ENCODE measurements at regions not wholly inside any gene's neighbourhood (a gene's known extent, or its start where the extent isn't known, plus 50 kb on each side); places are given as distances from the start of the nearest gene placed in this dataset.

DNA sequence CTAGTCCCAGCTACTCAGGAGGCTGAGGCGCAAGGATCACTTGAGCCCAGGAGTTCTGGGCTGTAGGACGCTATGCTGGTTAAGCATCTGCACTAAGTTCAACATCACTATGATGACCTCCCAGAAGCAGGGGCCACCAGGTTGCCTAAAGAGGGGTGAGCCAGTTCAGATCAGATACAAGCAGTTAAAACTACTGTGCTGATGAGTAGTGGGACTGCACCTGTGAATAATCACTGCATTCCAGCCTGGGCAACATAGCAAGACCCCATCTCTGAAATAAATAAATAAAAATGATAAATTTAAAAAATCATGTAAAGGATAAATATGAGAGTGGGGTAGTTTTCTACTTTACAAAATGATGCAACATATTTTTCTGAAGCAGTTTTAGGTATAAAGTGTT, 106.5 kb downstream of the TMEM170B start:
- Histone ChIP-seq H2AK5ac (ENCODE audit: low read depth, low read length) (no peak overlapping the region; the same call in 1 of the 2 replicates), H2AFZ (replicated peaks; ENCODE audit: low read length, poor library complexity) (no peak overlapping the region), H2AK9ac (replicated peaks; ENCODE audit: low read depth, low read length, poor library complexity) (no peak overlapping the region), H3K9me3 (ENCODE audit: control insufficient read depth, insufficient read depth, low read length) (no peaks in the 10 kb centered on the region), H3K18ac (ENCODE audit: low read depth, low read length) (0 out of 2 replicates have a peak overlapping the region, but pooled peaks have one; percentile 23), H3K14ac (replicated peaks; ENCODE audit: low read depth, low read length) (no peak overlapping the region), H2BK5ac (ENCODE audit: low read depth, low read length, poor library complexity, severe bottlenecking) (no peak overlapping the region), H3K4ac (ENCODE audit: low read depth, low read length) (no peak overlapping the region), H3K4me1 (ENCODE audit: control insufficient read depth, insufficient read depth, low read length) (peaks cover 11% of the 10 kb centered on the region), H3K27me3 (ENCODE audit: control insufficient read depth, insufficient read depth, low read length) (no peaks in the 10 kb centered on the region), H3K23ac (ENCODE audit: low read depth, low read length) (no peak overlapping the region), H2BK120ac (ENCODE audit: low read depth, low read length) (0 out of 2 replicates have a peak overlapping the region, but pooled peaks have one; percentile 15), H2BK15ac (ENCODE audit: low read depth, low read length) (no peak overlapping the region), H4K20me1 (ENCODE audit: insufficient read depth, low read length) (no peaks in the 10 kb centered on the region), H3K79me1 (ENCODE audit: low read depth in 1 of 2, low read length in 2 of 2) (no peaks in the 10 kb centered on the region), H4K91ac (ENCODE audit: insufficient read depth, low read depth, low read length) (no peak overlapping the region), H3K9me1 (ENCODE audit: insufficient read depth, low read length) (no peaks in the 10 kb centered on the region), H3K27ac (ENCODE audit: insufficient read depth, low read length) (no peak overlapping the region), H4K5ac (ENCODE audit: low read depth, low read length) (no peak overlapping the region), H3K4me2 (ENCODE audit: low read depth, low read length) (no peak overlapping the region), H3K36me3 (ENCODE audit: control insufficient read depth, insufficient read depth, low read length) (no peaks in the 10 kb centered on the region), H4K8ac (ENCODE audit: low read depth in 2 of 2, low read length in 2 of 2) (no peak overlapping the region), H2BK20ac (ENCODE audit: low read depth, low read length) (no peak overlapping the region), H3K4me3 (ENCODE audit: insufficient read depth, low read depth, low read length) (no peak overlapping the region), H3K9ac (ENCODE audit: low read depth, low read length) (no peak overlapping the region), H3K56ac (ENCODE audit: extremely low read depth, insufficient read depth, low read length) (no peak overlapping the region)
- WGBS, 2 experiments (ENCODE audit: extremely low coverage in 2 of 2, insufficient read length in 1 of 2), result no CpG with 5 or more reads among the region's 2 CpGs
- ATAC-seq (ENCODE audit: low read depth) (no peak), DNase-seq (no peak)
- intact Hi-C loops (cut with micrococcal nuclease) (no loop called here), dilution Hi-C loops (cut with HindIII; ENCODE audit: low sequenced_read_pairs, unreplicated experiment) (no loop called here), in situ Hi-C loops (cut with MboI; ENCODE audit: low sequenced_read_pairs) (no loop called here)
- BruUV-seq (replicated peaks), result no TSS peak
- no peak for TF ChIP-seq FOS (IDR thresholded peaks at IDR 0.05; ENCODE audit: low read depth, low read length)
- TF ChIP-seq CEBPB (IDR thresholded peaks at IDR 0.05; ENCODE audit: low read depth, low read length), result no peak
- no peak for TF ChIP-seq MAZ (IDR thresholded peaks at IDR 0.05; ENCODE audit: borderline replicate concordance, low read depth, low read length)
- no peak for TF ChIP-seq RFX5 (IDR thresholded peaks at IDR 0.05; ENCODE audit: low read depth, low read length)
- no peak for TF ChIP-seq MXI1 (IDR thresholded peaks at IDR 0.05; ENCODE audit: borderline replicate concordance, low read depth, low read length)
- TF ChIP-seq RCOR1 (IDR thresholded peaks at IDR 0.05; ENCODE audit: insufficient replicate concordance, low read length), result no peak
- TF ChIP-seq, protein P1, sequence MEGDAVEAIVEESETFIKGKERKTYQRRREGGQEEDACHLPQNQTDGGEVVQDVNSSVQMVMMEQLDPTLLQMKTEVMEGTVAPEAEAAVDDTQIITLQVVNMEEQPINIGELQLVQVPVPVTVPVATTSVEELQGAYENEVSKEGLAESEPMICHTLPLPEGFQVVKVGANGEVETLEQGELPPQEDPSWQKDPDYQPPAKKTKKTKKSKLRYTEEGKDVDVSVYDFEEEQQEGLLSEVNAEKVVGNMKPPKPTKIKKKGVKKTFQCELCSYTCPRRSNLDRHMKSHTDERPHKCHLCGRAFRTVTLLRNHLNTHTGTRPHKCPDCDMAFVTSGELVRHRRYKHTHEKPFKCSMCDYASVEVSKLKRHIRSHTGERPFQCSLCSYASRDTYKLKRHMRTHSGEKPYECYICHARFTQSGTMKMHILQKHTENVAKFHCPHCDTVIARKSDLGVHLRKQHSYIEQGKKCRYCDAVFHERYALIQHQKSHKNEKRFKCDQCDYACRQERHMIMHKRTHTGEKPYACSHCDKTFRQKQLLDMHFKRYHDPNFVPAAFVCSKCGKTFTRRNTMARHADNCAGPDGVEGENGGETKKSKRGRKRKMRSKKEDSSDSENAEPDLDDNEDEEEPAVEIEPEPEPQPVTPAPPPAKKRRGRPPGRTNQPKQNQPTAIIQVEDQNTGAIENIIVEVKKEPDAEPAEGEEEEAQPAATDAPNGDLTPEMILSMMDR (conservative IDR thresholded peaks at IDR 0.05; ENCODE audit: low read depth, low read length), result no peak
- TF ChIP-seq, protein P2, sequence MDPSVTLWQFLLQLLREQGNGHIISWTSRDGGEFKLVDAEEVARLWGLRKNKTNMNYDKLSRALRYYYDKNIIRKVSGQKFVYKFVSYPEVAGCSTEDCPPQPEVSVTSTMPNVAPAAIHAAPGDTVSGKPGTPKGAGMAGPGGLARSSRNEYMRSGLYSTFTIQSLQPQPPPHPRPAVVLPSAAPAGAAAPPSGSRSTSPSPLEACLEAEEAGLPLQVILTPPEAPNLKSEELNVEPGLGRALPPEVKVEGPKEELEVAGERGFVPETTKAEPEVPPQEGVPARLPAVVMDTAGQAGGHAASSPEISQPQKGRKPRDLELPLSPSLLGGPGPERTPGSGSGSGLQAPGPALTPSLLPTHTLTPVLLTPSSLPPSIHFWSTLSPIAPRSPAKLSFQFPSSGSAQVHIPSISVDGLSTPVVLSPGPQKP (IDR thresholded peaks at IDR 0.05; ENCODE audit: borderline replicate concordance, low read depth, low read length), result no peak
- TF ChIP-seq MAFK (IDR thresholded peaks at IDR 0.05; ENCODE audit: low read depth, low read length), result no peak
- TF ChIP-seq POLR2A (IDR thresholded peaks at IDR 0.05; ENCODE audit: low read depth, low read length), result no peak
- no peak for TF ChIP-seq SMC3 (IDR thresholded peaks at IDR 0.05; ENCODE audit: low read depth, low read length)
- no peak for TF ChIP-seq RAD21 (IDR thresholded peaks at IDR 0.05; ENCODE audit: low read length)
- TF ChIP-seq BHLHE40 (IDR thresholded peaks at IDR 0.05; ENCODE audit: low read depth, low read length), result no peak
- TF ChIP-seq CHD1 (IDR thresholded peaks at IDR 0.05; ENCODE audit: low read depth, low read length), result no peak
- TF ChIP-seq NFE2L2 (IDR thresholded peaks at IDR 0.05; ENCODE audit: low read depth, low read length), result no peak
- ChIA-PET POLR2A (ENCODE audit: unreplicated experiment) (no interaction called here), CTCF (no interaction called here)
